ENCODE measurements at regions not wholly inside any gene's neighbourhood (a gene's known extent, or its start where the extent isn't known, plus 50 kb on each side); places are given as distances from the start of the nearest gene placed in this dataset.

GRCh38 chr5:176183321-176184074 is 54.7 kb upstream of the SIMC1 start:
- peaks cover 0 to 7% (median 2%) of the 10 kb centered on the region in 5 donors for H3K4me1 ChIP-seq (ENCODE audit: control insufficient read depth in 5 of 5, insufficient read depth in 5 of 5, low read length in 5 of 5)
- H3K9me3 ChIP-seq (ENCODE audit: control insufficient read depth in 4 of 4, insufficient read depth in 3 of 4, low read length in 3 of 4), result peaks cover 0 to 6% (median 0%) of the 10 kb centered on the region in 4 donors
- H3K27ac ChIP-seq (ENCODE audit: low read depth in 1 of 2, low read length in 1 of 2), result no peak overlapping the region
- no peaks in the 10 kb centered on the region for H3K36me3 ChIP-seq (ENCODE audit: control insufficient read depth in 4 of 4, insufficient read depth in 4 of 4, low read length in 4 of 4)
- WGBS, 2 donors, result 83 to 86% methylated on average over 16 of the region's 16 CpGs
- no peak for DNase-seq
- no peak for TF ChIP-seq CTCF (IDR thresholded peaks at IDR 0.05; ENCODE audit: control extremely low read depth, extremely low read depth)
- no peak for ATAC-seq (ENCODE audit: insufficient read depth, low FRiP score)
- no peak overlapping the region for H3K9ac ChIP-seq (ENCODE audit: insufficient read depth in 1 of 2, low read length in 2 of 2)
- no peak overlapping the region for H3K4me3 ChIP-seq
- no peaks in the 10 kb centered on the region for H3K27me3 ChIP-seq (ENCODE audit: control insufficient read depth in 3 of 3, insufficient read depth in 3 of 3, low read length in 2 of 3)

GRCh38 chr5:176184608-176185132 is 53.6 kb upstream of the SIMC1 start:
- H3K36me3 ChIP-seq (ENCODE audit: control insufficient read depth in 4 of 4, insufficient read depth in 4 of 4, low read length in 4 of 4), result no peaks in the 10 kb centered on the region
- H3K9me3 ChIP-seq (ENCODE audit: control insufficient read depth in 4 of 4, insufficient read depth in 3 of 4, low read length in 3 of 4), result peaks cover 0 to 2% (median 0%) of the 10 kb centered on the region in 4 donors
- no peak for ATAC-seq (ENCODE audit: insufficient read depth, low FRiP score)
- WGBS, 2 donors, result 82 to 89% methylated on average over 6 of the region's 6 CpGs
- H3K4me3 ChIP-seq, result no peak overlapping the region
- no peaks in the 10 kb centered on the region for H3K27me3 ChIP-seq (ENCODE audit: control insufficient read depth in 3 of 3, insufficient read depth in 3 of 3, low read length in 2 of 3)
- DNase-seq, result no peak
- TF ChIP-seq CTCF (IDR thresholded peaks at IDR 0.05; ENCODE audit: control extremely low read depth, extremely low read depth), result no peak
- no peak overlapping the region for H3K9ac ChIP-seq (ENCODE audit: insufficient read depth in 1 of 2, low read length in 2 of 2)
- no peak overlapping the region for H3K27ac ChIP-seq (ENCODE audit: low read depth in 1 of 2, low read length in 1 of 2)
- H3K4me1 ChIP-seq (ENCODE audit: control insufficient read depth in 5 of 5, insufficient read depth in 5 of 5, low read length in 5 of 5), result peaks cover 0 to 7% (median 2%) of the 10 kb centered on the region in 5 donors

DNA sequence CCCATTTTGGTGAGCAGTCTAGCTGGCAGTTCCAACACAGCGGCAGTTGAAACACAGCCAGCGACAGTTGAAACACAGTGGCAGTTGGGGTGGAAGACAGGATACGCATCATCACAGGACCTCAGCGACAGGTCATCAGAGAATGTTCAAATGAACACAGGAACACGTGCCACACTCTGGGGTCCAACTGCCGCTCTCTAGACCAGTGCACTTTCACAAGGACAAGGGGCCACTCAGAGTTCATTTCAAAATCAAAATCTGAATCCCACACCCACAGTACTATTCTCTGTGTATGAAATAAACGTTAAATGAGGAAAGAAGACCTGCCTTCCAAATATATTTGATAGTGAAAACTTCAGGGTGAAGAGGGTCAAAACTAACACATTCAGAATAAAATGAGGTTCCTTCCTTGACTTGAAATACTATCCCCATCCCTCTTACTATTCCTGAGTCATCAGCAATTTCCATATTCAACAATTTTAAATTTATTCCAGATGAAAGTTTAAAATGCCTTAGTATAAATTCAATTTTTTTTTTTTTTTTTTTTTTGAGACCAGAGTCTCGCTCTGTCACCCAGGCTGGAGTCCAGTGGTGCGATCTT is 53.0 kb upstream of the SIMC1 start:
- Histone ChIP-seq H3K9ac (ENCODE audit: insufficient read depth in 1 of 2, low read length in 2 of 2) (no peak overlapping the region), H3K4me1 (ENCODE audit: control insufficient read depth in 5 of 5, insufficient read depth in 5 of 5, low read length in 5 of 5) (peaks cover 0 to 7% (median 2%) of the 10 kb centered on the region in 5 donors), H3K4me3 (no peak overlapping the region), H3K9me3 (ENCODE audit: control insufficient read depth in 4 of 4, insufficient read depth in 3 of 4, low read length in 3 of 4) (peaks cover 0 to 2% (median 0%) of the 10 kb centered on the region in 4 donors), H3K27ac (ENCODE audit: low read depth in 1 of 2, low read length in 1 of 2) (no peak overlapping the region), H3K27me3 (ENCODE audit: control insufficient read depth in 3 of 3, insufficient read depth in 3 of 3, low read length in 2 of 3) (no peaks in the 10 kb centered on the region), H3K36me3 (ENCODE audit: control insufficient read depth in 4 of 4, insufficient read depth in 4 of 4, low read length in 4 of 4) (no peaks in the 10 kb centered on the region)
- DNase-seq (peak; percentile 59 to 72 (median 64)), ATAC-seq (ENCODE audit: insufficient read depth, low FRiP score) (no peak)
- TF ChIP-seq CTCF (IDR thresholded peaks at IDR 0.05; ENCODE audit: control extremely low read depth, extremely low read depth), result no peak
- WGBS, 2 donors, result 66 to 76% methylated on average over 9 of the region's 9 CpGs

All from lung (tissue), 11 donors.